MM.1S (cell line): ENCODE measurements at regions not wholly inside any gene's neighbourhood (a gene's known extent, or its start where the extent isn't known, plus 50 kb on each side); places are given as distances from the start of the nearest gene placed in this dataset.
"Not testable (repeated sequence)": the region's sequence is repeated elsewhere in the genome, so short reads cannot be mapped to it uniquely, and the experiment has no call there.

ENCODE experiments used
- DNase-seq: peaks from one replicate; pipeline ENCODE4 v3.0.0-alpha.2; 2015
- H2AFZ ChIP-seq: fragments of 300-600 bp; sonication (generic); 2 replicates; pipeline ENCODE4 v1.6.0; 2016; ENCODE audit warnings: antibody characterized with exemption, low read length
- H3F3A ChIP-seq: fragments of 300-600 bp; sonication (generic); 2 replicates; pipeline ENCODE4 v1.6.1; 2016; ENCODE audit warnings: mild to moderate bottlenecking, antibody characterized with exemption, low read length, moderate library complexity, mixed read lengths; ENCODE audit not compliant: insufficient read depth
- H3K27ac ChIP-seq: fragments of 300-600 bp; sonication (generic); 2 replicates; pipeline ENCODE4 v1.5.1; 2016; ENCODE audit warnings: mild to moderate bottlenecking, low read length
- H3K27me3 ChIP-seq: fragments of 300-600 bp; sonication (generic); replicated peaks from 2 replicates; pipeline ENCODE4 v1.6.0; 2016; ENCODE audit warnings: low read length; ENCODE audit not compliant: insufficient read depth
- H3K36me3 ChIP-seq: fragments of 300-600 bp; sonication (generic); replicated peaks from 2 replicates; pipeline ENCODE4 v1.6.1; 2016; ENCODE audit warnings: mild to moderate bottlenecking, low read length, mixed read lengths; ENCODE audit not compliant: insufficient read depth
- H3K4me1 ChIP-seq: fragments of 300-600 bp; sonication (generic); 2 replicates; pipeline ENCODE4 v1.6.1; 2016; ENCODE audit warnings: low read length, mixed read lengths
- H3K4me2 ChIP-seq: fragments of 300-600 bp; sonication (generic); 2 replicates; pipeline ENCODE4 v1.6.0; 2016; ENCODE audit warnings: low read depth, low read length
- H3K4me3 ChIP-seq: fragments of 300-600 bp; sonication (generic); 2 replicates; pipeline ENCODE4 v1.5.1; 2016; ENCODE audit warnings: low read length, mixed read lengths
- H3K79me2 ChIP-seq: fragments of 300-600 bp; sonication (generic); 2 replicates; pipeline ENCODE4 v1.6.1; 2016; ENCODE audit warnings: mixed run types, low read length, mixed read lengths
- H3K9ac ChIP-seq: fragments of 300-600 bp; sonication (generic); 2 replicates; pipeline ENCODE4 v1.6.1; 2016; ENCODE audit warnings: low read length, mixed read lengths
- H3K9me2 ChIP-seq: fragments of 300-600 bp; sonication (generic); replicated peaks from 2 replicates; pipeline ENCODE4 v1.6.1; 2016; ENCODE audit warnings: mild to moderate bottlenecking, low read length, mixed read lengths; ENCODE audit not compliant: insufficient read depth
- H3K9me3 ChIP-seq: fragments of 300-600 bp; sonication (generic); replicated peaks from 2 replicates; pipeline ENCODE4 v1.6.1; 2016; ENCODE audit warnings: mild to moderate bottlenecking, low read length, mixed read lengths; ENCODE audit not compliant: insufficient read depth
- H4K20me1 ChIP-seq: fragments of 300-600 bp; sonication (generic); 2 replicates; pipeline ENCODE4 v1.6.1; 2016; ENCODE audit warnings: mild to moderate bottlenecking, low read length, moderate library complexity, mixed read lengths; ENCODE audit not compliant: insufficient read depth
- EZH2 ChIP-seq: fragments of 300-600 bp; sonication (generic); optimal IDR thresholded peaks from 2 replicates; pipeline ENCODE3; 2017; ENCODE audit warnings: low read depth, mild to moderate bottlenecking, antibody characterized with exemption, low read length, mixed read lengths
- EZH2phosphoT487 ChIP-seq: fragments of 300-600 bp; sonication (generic); IDR thresholded peaks from 2 replicates; pipeline ENCODE4 v1.6.1; 2018; ENCODE audit warnings: antibody characterized with exemption, low read length
- TF ChIP-seq, protein P1 (sequence below): fragments of 300-600 bp; sonication (generic); IDR thresholded peaks from 2 replicates; pipeline ENCODE4 v1.5.1; 2016; ENCODE audit warnings: antibody characterized with exemption, low read length, mixed read lengths

DNA sequence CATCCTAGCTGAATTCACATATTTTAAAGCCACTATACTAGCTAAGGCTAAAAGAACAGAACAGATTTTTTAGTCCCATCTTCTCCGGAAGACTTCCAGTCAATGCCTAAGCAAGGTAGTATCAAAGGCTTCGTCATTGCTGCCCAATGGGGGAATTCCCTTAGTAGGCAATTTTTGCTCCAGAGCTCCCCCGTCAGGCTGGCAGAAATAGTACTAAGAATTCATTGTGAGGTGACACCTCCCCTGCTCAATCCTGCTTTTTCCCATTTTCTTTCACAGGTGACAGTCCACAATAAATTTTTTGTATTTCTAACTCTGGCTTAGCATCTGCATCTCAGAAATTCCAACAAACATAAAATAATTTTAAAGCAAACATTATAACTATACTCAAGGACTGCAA is 52.8 kb upstream of the SRSF6 start:
- H3K79me2 ChIP-seq, result no peaks in the 10 kb centered on the region
- no peaks in the 10 kb centered on the region for H3K4me1 ChIP-seq
- DNase-seq, result peak; percentile 45
- H3F3A ChIP-seq, result no peaks in the 10 kb centered on the region
- H3K27me3 ChIP-seq, result no peaks in the 10 kb centered on the region
- no peak overlapping the region for H2AFZ ChIP-seq
- H4K20me1 ChIP-seq, result no peaks in the 10 kb centered on the region
- H3K9ac ChIP-seq, result no peak overlapping the region
- TF ChIP-seq EZH2 (no peak), EZH2phosphoT487 (no peak)
- TF ChIP-seq, protein P1, sequence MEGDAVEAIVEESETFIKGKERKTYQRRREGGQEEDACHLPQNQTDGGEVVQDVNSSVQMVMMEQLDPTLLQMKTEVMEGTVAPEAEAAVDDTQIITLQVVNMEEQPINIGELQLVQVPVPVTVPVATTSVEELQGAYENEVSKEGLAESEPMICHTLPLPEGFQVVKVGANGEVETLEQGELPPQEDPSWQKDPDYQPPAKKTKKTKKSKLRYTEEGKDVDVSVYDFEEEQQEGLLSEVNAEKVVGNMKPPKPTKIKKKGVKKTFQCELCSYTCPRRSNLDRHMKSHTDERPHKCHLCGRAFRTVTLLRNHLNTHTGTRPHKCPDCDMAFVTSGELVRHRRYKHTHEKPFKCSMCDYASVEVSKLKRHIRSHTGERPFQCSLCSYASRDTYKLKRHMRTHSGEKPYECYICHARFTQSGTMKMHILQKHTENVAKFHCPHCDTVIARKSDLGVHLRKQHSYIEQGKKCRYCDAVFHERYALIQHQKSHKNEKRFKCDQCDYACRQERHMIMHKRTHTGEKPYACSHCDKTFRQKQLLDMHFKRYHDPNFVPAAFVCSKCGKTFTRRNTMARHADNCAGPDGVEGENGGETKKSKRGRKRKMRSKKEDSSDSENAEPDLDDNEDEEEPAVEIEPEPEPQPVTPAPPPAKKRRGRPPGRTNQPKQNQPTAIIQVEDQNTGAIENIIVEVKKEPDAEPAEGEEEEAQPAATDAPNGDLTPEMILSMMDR, result peak; percentile 56
- no peaks in the 10 kb centered on the region for H3K9me2 ChIP-seq
- H3K4me3 ChIP-seq, result no peak overlapping the region
- no peak overlapping the region for H3K27ac ChIP-seq
- H3K9me3 ChIP-seq, result no peaks in the 10 kb centered on the region
- no peaks in the 10 kb centered on the region for H3K36me3 ChIP-seq
- H3K4me2 ChIP-seq, result no peak overlapping the region

DNA sequence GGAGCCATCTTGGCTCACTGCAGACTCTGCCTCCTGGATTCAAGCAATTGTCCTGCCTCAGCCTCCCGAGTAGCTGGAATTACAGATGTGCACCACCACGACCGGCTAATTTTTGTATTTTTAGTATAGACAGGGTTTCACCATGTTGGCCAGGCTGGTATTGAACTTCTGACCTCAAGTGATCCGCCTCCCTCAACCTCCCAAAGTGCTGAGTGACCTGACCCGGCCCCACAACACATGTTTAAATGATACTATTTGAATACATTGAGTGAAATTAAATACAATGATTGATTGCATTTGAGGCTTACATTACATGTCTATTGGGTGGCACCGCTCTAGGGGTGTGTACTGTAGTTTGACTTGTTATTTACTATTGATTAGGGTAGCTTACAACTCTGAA is 56.8 kb upstream of the SRSF6 start:
- H3K4me3 ChIP-seq, H3K9me3 ChIP-seq, H3K36me3 ChIP-seq, H3K4me1 ChIP-seq, H3K27ac ChIP-seq, H3K27me3 ChIP-seq, H3K9ac ChIP-seq, H3K79me2 ChIP-seq, H2AFZ ChIP-seq, H3K4me2 ChIP-seq, H3F3A ChIP-seq, H4K20me1 ChIP-seq, DNase-seq, H3K9me2 ChIP-seq: not testable (repeated sequence)

DNA sequence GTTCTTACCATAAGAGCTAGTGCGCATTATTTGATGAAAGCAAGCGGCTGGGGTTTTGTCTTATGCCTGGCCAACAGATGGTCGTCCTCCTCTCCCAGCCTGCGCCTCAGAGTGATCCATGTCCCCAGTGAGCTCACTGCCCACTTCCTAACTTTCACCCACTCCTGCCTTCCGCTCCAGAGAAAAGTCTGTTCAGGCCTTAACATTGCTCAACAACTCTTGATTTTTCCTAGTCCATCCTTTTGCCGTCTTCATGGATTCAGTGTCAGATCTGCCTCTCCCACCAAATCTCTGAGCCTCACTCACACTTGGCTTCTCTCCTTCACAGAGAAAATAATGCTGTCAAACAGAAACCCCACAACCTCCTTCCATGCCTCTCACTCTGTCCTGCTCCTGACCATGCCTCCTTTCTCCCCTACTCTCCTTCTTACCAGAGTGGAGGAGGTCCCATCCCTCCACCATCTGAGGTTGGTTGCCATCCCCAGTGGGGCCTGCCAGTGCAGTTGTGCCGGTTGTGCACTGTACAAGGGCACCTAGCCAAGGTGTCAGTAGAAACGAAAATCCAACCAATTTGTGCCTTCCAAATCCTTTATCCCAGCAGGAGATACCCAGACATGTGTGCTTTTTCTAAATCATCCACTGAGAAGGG is 58.9 kb upstream of the SRSF6 start:
- H3K9ac ChIP-seq, result no peak overlapping the region
- no peaks in the 10 kb centered on the region for H3K79me2 ChIP-seq
- H3K27ac ChIP-seq, result no peak overlapping the region
- H3K4me2 ChIP-seq, result no peak overlapping the region
- no peaks in the 10 kb centered on the region for H3F3A ChIP-seq
- no peaks in the 10 kb centered on the region for H3K9me2 ChIP-seq
- no peaks in the 10 kb centered on the region for H4K20me1 ChIP-seq
- H3K27me3 ChIP-seq, result no peaks in the 10 kb centered on the region
- H3K4me1 ChIP-seq, result no peaks in the 10 kb centered on the region
- H3K36me3 ChIP-seq, result no peaks in the 10 kb centered on the region
- no peak overlapping the region for H2AFZ ChIP-seq
- no peaks in the 10 kb centered on the region for H3K9me3 ChIP-seq
- H3K4me3 ChIP-seq, result no peak overlapping the region
- no peak for DNase-seq
- TF ChIP-seq EZH2, result no peak
- no peak for TF ChIP-seq EZH2phosphoT487
- TF ChIP-seq, protein P1, result no peak

DNA sequence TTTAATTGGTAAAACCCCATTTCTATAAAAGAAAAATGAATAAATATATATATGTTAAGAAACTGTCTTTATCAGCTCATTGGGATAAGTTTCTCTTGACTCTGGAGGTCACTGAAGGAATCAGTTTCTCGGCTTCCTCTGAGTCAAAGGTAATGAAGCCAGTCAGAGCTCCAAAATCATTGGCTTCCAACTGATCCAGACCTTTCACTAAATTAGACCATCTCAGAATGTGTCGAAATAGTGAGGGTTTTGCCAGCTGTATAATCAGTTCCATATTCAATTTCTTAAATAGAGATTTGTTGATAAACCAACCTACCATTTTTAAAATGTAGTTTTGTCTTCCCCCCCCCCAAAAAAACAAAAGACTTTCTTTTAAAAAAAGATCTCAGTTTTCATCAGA is 60.5 kb upstream of the SRSF6 start:
- Histone ChIP-seq H3K4me3 (no peak overlapping the region), H3K4me2 (no peak overlapping the region), H3K27ac (no peak overlapping the region), H3K36me3 (no peaks in the 10 kb centered on the region), H3K27me3 (no peaks in the 10 kb centered on the region), H3K4me1 (no peaks in the 10 kb centered on the region), H3F3A (no peaks in the 10 kb centered on the region), H3K9me2 (no peaks in the 10 kb centered on the region), H3K9ac (no peak overlapping the region), H2AFZ (no peak overlapping the region), H3K9me3 (no peaks in the 10 kb centered on the region), H4K20me1 (no peaks in the 10 kb centered on the region), H3K79me2 (no peaks in the 10 kb centered on the region)
- DNase-seq, result no peak
- no peak for TF ChIP-seq EZH2
- TF ChIP-seq, protein P1, result no peak
- TF ChIP-seq EZH2phosphoT487, result no peak
